GM12892 (cell line): ENCODE measurements at regions not wholly inside any gene's neighbourhood (a gene's known extent, or its start where the extent isn't known, plus 50 kb on each side); places are given as distances from the start of the nearest gene placed in this dataset.

Experiments
- POLR2A ChIP-seq: IDR thresholded peaks from 2 replicates; pipeline ENCODE4 v1.6.1; 2011; ENCODE audit warnings: low read depth, low read length, control low read depth
- POLR2AphosphoS5 ChIP-seq: IDR thresholded peaks from 2 replicates; pipeline ENCODE4 v1.6.1; 2011; ENCODE audit warnings: low read depth, low read length, control low read depth
- TAF1 ChIP-seq: IDR thresholded peaks from 2 replicates; pipeline ENCODE4 v1.6.1; 2011; ENCODE audit warnings: low read depth, mild to moderate bottlenecking, control low read depth, low read length, borderline replicate concordance

DNA sequence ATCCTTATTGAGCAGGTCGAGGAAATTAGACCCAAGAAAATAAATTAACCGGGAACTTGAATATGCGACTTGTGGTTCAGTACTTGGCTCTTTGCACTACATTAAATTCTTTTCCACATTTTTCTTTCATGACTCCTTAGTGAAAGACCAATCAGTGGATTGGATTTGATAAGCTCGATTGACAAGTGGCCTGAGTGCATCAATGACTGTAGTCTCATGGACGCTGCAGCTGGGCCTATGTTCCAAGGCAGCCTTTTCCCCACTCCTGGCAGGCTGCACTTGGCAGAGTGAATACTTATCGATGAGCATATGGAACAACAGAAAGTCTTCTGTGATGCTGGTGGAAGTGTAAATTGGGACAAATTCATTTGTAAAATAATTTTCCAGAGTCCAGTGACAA is 210.8 kb upstream of the EXOC2 start:
- no peak for TF ChIP-seq POLR2A
- TF ChIP-seq TAF1: no peak
- no peak for TF ChIP-seq POLR2AphosphoS5
